Activated CD8-positive, alpha-beta memory T cell treated with anti-CD3 and anti-CD28 coated beads, Interleukin-2, amount 10 ng/mL, durations not matched to agents 7 days and 5 days (primary cell): ENCODE measurements at regions not wholly inside any gene's neighbourhood (a gene's known extent, or its start where the extent isn't known, plus 50 kb on each side); places are given as distances from the start of the nearest gene placed in this dataset.

ENCODE experiments used
- ATAC-seq: fragments of 150-1000 bp; cut with Tn5 transposase; one replicate; pipeline ENCODE4 v1.10.0; 2021; ENCODE audit warnings: moderate library complexity
- CTCF ChIA-PET: fragments of 350-600 bp; sonication (Branson Sonifier 250); formaldehyde crosslinking; loops from one replicate; lab custom pipeline; 2021; ENCODE audit warnings: antibody characterized with exemption; lab: Charles Lee
- DNase-seq: peaks from one replicate; pipeline ENCODE4 v3.0.0-alpha.2; 2020
- H3K27ac Mint-ChIP-seq: one replicate; pipeline ENCODE4 v1.8.0; 2021; ENCODE audit warnings: mild to moderate bottlenecking, mixed read lengths
- H3K27me3 Mint-ChIP-seq: one replicate; pipeline ENCODE4 v1.8.0; 2021; ENCODE audit warnings: mixed read lengths
- H3K36me3 Mint-ChIP-seq: one replicate; pipeline ENCODE4 v1.8.0; 2021; ENCODE audit warnings: mild to moderate bottlenecking, mixed read lengths
- H3K4me1 Mint-ChIP-seq: one replicate; pipeline ENCODE4 v1.8.0; 2021; ENCODE audit warnings: mixed read lengths
- H3K4me3 Mint-ChIP-seq: one replicate; pipeline ENCODE4 v1.8.0; 2021; ENCODE audit warnings: mild to moderate bottlenecking, moderate library complexity, mixed read lengths
- H3K9me3 Mint-ChIP-seq: one replicate; pipeline ENCODE4 v1.8.0; 2022; ENCODE audit warnings: low read depth, mixed read lengths

- ATAC-seq (no peak), DNase-seq (no peak)
- Mint-ChIP-seq H3K27ac (no peak overlapping the region), H3K4me1 (peaks cover 3% of the 10 kb centered on the region), H3K4me3 (no peak overlapping the region), H3K36me3 (no peaks in the 10 kb centered on the region), H3K27me3 (peaks cover 33% of the 10 kb centered on the region), H3K9me3 (no peaks in the 10 kb centered on the region)
- CTCF ChIA-PET = no interaction called here
Measured at GRCh38 chr1:117803318-117803717, 126.1 kb downstream of the GDAP2 start.

GRCh38 chr1:117809764-117810163 is 119.7 kb downstream of the GDAP2 start:
- CTCF ChIA-PET = no interaction called here
- no peaks in the 10 kb centered on the region for H3K36me3 Mint-ChIP-seq

GRCh38 chr1:117810553-117810952 is 118.9 kb downstream of the GDAP2 start:
- Mint-ChIP-seq H3K27me3 (peaks cover 22% of the 10 kb centered on the region), H3K4me3 (no peak overlapping the region), H3K9me3 (no peaks in the 10 kb centered on the region), H3K4me1 (no peaks in the 10 kb centered on the region), H3K36me3 (no peaks in the 10 kb centered on the region), H3K27ac (no peak overlapping the region)
- no peak for DNase-seq
- no peak for ATAC-seq
- CTCF ChIA-PET = no interaction called here

More at GRCh38 chr1:117809764-117810163, 119.7 kb downstream of the GDAP2 start:
- Mint-ChIP-seq H3K4me1 (no peaks in the 10 kb centered on the region), H3K9me3 (no peaks in the 10 kb centered on the region), H3K4me3 (no peak overlapping the region), H3K27ac (no peak overlapping the region), H3K27me3 (peaks cover 29% of the 10 kb centered on the region)
- DNase-seq (no peak), ATAC-seq (no peak)

- CTCF ChIA-PET = no interaction called here
- H3K36me3 Mint-ChIP-seq = no peaks in the 10 kb centered on the region
- no peak for ATAC-seq
- no peak overlapping the region for H3K27ac Mint-ChIP-seq
- peaks cover 5% of the 10 kb centered on the region for H3K27me3 Mint-ChIP-seq
- no peaks in the 10 kb centered on the region for H3K9me3 Mint-ChIP-seq
- DNase-seq = no peak
- no peaks in the 10 kb centered on the region for H3K4me1 Mint-ChIP-seq
- H3K4me3 Mint-ChIP-seq = no peak overlapping the region
Measured at GRCh38 chr1:117812869-117813511, 116.4 kb downstream of the GDAP2 start.
